H1 (cell line): ENCODE measurements at regions not wholly inside any gene's neighbourhood (a gene's known extent, or its start where the extent isn't known, plus 50 kb on each side); places are given as distances from the start of the nearest gene placed in this dataset.

Experiments
- CTCF ChIA-PET: fragments of 300-600 bp; sonication (Branson Sonifier 250); formaldehyde crosslinking; loops from one replicate; lab custom pipeline; 2021; ENCODE audit not compliant: partially characterized antibody; lab: Charles Lee
- POLR2A ChIA-PET: fragments of 300-600 bp; sonication (Branson Sonifier 250); formaldehyde crosslinking; loops from one replicate; lab custom pipeline; 2021; ENCODE audit warnings: inconsistent platforms; ENCODE audit not compliant: partially characterized antibody; lab: Charles Lee
- DNase-seq, 2 experiments: peaks; one replicate each; pipeline versions ENCODE4 v3.0.0 to v3.0.0-alpha.2; 2010 to 2022; ENCODE audit warnings: low spot score in 2 of 2, low read depth in 1 of 2, mixed read lengths in 1 of 2
- FAIRE-seq: peaks from 2 replicates; lab custom pipeline; 2011; peaks lifted over from hg19 to GRCh38; lab: Jason Lieb, UNC
- H2AFZ ChIP-seq: 2 replicates; pipeline ENCODE4 v1.8.1; 2012; ENCODE audit warnings: low read length, inconsistent platforms
- H2AK5ac ChIP-seq: 2 replicates; pipeline ENCODE4 v1.6.1; 2013; ENCODE audit warnings: low read depth, low read length
- H2BK120ac ChIP-seq: replicated peaks from 2 replicates; pipeline ENCODE3; 2013; ENCODE audit warnings: low read depth, low read length, inconsistent platforms
- H2BK12ac ChIP-seq: 2 replicates; pipeline ENCODE4 v1.6.1; 2013; ENCODE audit warnings: low read depth, low read length
- H2BK15ac ChIP-seq: 2 replicates; pipeline ENCODE4 v1.6.1; 2013; ENCODE audit warnings: low read length
- H2BK20ac ChIP-seq: 2 replicates; pipeline ENCODE4 v1.6.1; 2013; ENCODE audit warnings: low read length
- H2BK5ac ChIP-seq: 2 replicates; pipeline ENCODE4 v1.6.1; 2013; ENCODE audit warnings: low read depth, low read length
- H3K14ac ChIP-seq: 2 replicates; pipeline ENCODE4 v1.6.1; 2013; ENCODE audit warnings: inconsistent platforms; ENCODE audit not compliant: insufficient read length
- H3K18ac ChIP-seq: 2 replicates; pipeline ENCODE4 v1.6.1; 2013; ENCODE audit warnings: low read length; ENCODE audit errors: extremely low read depth
- H3K23ac ChIP-seq: 2 replicates; pipeline ENCODE4 v1.6.1; 2013; ENCODE audit warnings: inconsistent platforms; ENCODE audit not compliant: insufficient read length
- H3K23me2 ChIP-seq: 2 replicates; pipeline ENCODE4 v1.6.1; 2013; ENCODE audit warnings: low read depth, low read length
- H3K27ac ChIP-seq: 2 replicates; pipeline ENCODE4 v1.6.1; 2011; ENCODE audit warnings: low read depth, low read length, inconsistent platforms
- H3K27me3 ChIP-seq, 4 experiments: replicated peaks in 1 of 4; 1 replicate in 1 of 4; 2 replicates in 3 of 4; pipeline versions ENCODE4 v1.6.1 to v1.8.1; 2011 to 2013; ENCODE audit warnings: low read length in 3 of 4, mild to moderate bottlenecking in 3 of 4, inconsistent platforms in 2 of 4, mixed read lengths in 2 of 4, moderate library complexity in 1 of 4; ENCODE audit not compliant: control insufficient read depth in 3 of 4, insufficient read depth in 3 of 4; ENCODE audit errors: extremely low read depth in 1 of 4
- H3K36me3 ChIP-seq, 4 experiments: 2 replicates each; pipeline versions ENCODE4 v1.6.1 to v1.8.1; 2011 to 2013; ENCODE audit warnings: mild to moderate bottlenecking in 4 of 4, low read length in 3 of 4, moderate library complexity in 2 of 4, control low read depth in 1 of 4, inconsistent platforms in 1 of 4; ENCODE audit not compliant: insufficient read depth in 4 of 4, control insufficient read depth in 2 of 4
- H3K4ac ChIP-seq: replicated peaks from 2 replicates; pipeline ENCODE3; 2013; ENCODE audit warnings: low read length, low read depth, mixed read lengths, inconsistent platforms; ENCODE audit not compliant: insufficient read length
- H3K4me1 ChIP-seq, 4 experiments: replicated peaks in 1 of 4; 1 replicate in 1 of 4; 2 replicates in 3 of 4; pipeline versions ENCODE4 v1.6.1 to v1.8.1; 2011 to 2013; ENCODE audit warnings: low read length in 3 of 4, inconsistent platforms in 2 of 4, mixed read lengths in 1 of 4; ENCODE audit not compliant: insufficient read depth in 4 of 4, control insufficient read depth in 3 of 4
- H3K4me2 ChIP-seq, 2 experiments: 2 replicates each; pipeline versions ENCODE4 v1.6.1 to v1.8.1; 2011 to 2013; ENCODE audit warnings: low read depth in 2 of 2, low read length in 2 of 2, control low read depth in 1 of 2, inconsistent platforms in 1 of 2, mild to moderate bottlenecking in 1 of 2; ENCODE audit not compliant: insufficient read depth in 1 of 2
- H3K4me3 ChIP-seq, 4 experiments: fragments of 200-600, 300-600 bp in 1 of 4; sonication (generic), shearing (Covaris generic), sonication (Bioruptor Twin) in 1 of 4; 2 replicates each; pipeline versions ENCODE4 v1.5.1 to v1.8.1; 2011 to 2016; ENCODE audit warnings: low read length in 4 of 4, low read depth in 3 of 4, control low read depth in 2 of 4, inconsistent platforms in 2 of 4, mild to moderate bottlenecking in 2 of 4, mixed read lengths in 1 of 4, moderate library complexity in 1 of 4; ENCODE audit not compliant: insufficient read depth in 2 of 4; ENCODE audit errors: extremely low read depth in 1 of 4
- H3K56ac ChIP-seq: replicated peaks from 2 replicates; pipeline ENCODE3; 2013; ENCODE audit warnings: low read depth, mild to moderate bottlenecking, mixed read lengths, low read length, inconsistent platforms; ENCODE audit not compliant: insufficient read length
- H3K79me1 ChIP-seq: 2 replicates; pipeline ENCODE4 v1.6.1; 2013; ENCODE audit warnings: low read depth, low read length, control low read depth
- H3K79me2 ChIP-seq, 2 experiments: 2 replicates each; pipeline versions ENCODE4 v1.6.1 to v1.8.1; 2012 to 2013; ENCODE audit warnings: low read length in 2 of 2, mild to moderate bottlenecking in 2 of 2, inconsistent platforms in 1 of 2; ENCODE audit not compliant: insufficient read depth in 2 of 2, control insufficient read depth in 1 of 2
- H3K9ac ChIP-seq, 4 experiments: replicated peaks in 1 of 4; 1 replicate in 1 of 4; 2 replicates in 3 of 4; pipeline versions ENCODE4 v1.6.1 to v1.8.1; 2011 to 2013; ENCODE audit warnings: low read depth in 3 of 4, low read length in 3 of 4, control low read depth in 2 of 4, mild to moderate bottlenecking in 2 of 4, moderate library complexity in 2 of 4, inconsistent platforms in 1 of 4; ENCODE audit errors: extremely low read depth in 1 of 4
- H3K9me3 ChIP-seq, 2 experiments: 2 replicates each; pipeline versions ENCODE4 v1.6.1 to v1.8.1; 2012 to 2013; ENCODE audit warnings: mild to moderate bottlenecking in 2 of 2, moderate library complexity in 2 of 2, control low read depth in 1 of 2, inconsistent platforms in 1 of 2, low read depth in 1 of 2, low read length in 1 of 2, mixed read lengths in 1 of 2; ENCODE audit not compliant: insufficient read depth in 2 of 2
- H4K20me1 ChIP-seq, 2 experiments: replicated peaks in 1 of 2; 2 replicates each; pipeline versions ENCODE3 to v1.8.1; 2011 to 2013; ENCODE audit warnings: inconsistent platforms in 2 of 2, low read length in 2 of 2, mild to moderate bottlenecking in 1 of 2; ENCODE audit not compliant: insufficient read depth in 2 of 2, control insufficient read depth in 1 of 2
- H4K5ac ChIP-seq: 2 replicates; pipeline ENCODE4 v1.6.1; 2013; ENCODE audit warnings: low read length, low read depth, mixed read lengths, inconsistent platforms; ENCODE audit not compliant: insufficient read length
- H4K8ac ChIP-seq: 2 replicates; pipeline ENCODE4 v1.8.0; 2013; ENCODE audit warnings: mild to moderate bottlenecking, moderate library complexity, low read length, inconsistent platforms; ENCODE audit not compliant: insufficient read depth; ENCODE audit errors: extremely low read depth
- H4K91ac ChIP-seq: replicated peaks from 2 replicates; pipeline ENCODE3; 2013; ENCODE audit warnings: low read length, mixed read lengths, inconsistent platforms; ENCODE audit not compliant: insufficient read length
- BACH1 ChIP-seq: IDR thresholded peaks from 2 replicates; pipeline ENCODE4 v1.6.1; 2012; ENCODE audit warnings: low read length, improper control_type of control experiment
- BRCA1 ChIP-seq: IDR thresholded peaks from 2 replicates; pipeline ENCODE4 v1.6.1; 2012; ENCODE audit warnings: low read depth, low read length, improper control_type of control experiment
- CBX8 ChIP-seq: fragments of 300-800, 300-1000 bp; sonication (generic); IDR thresholded peaks from 2 replicates; pipeline ENCODE4 v1.7.1; 2016; ENCODE audit warnings: low read depth, low read length, borderline replicate concordance
- CEBPB ChIP-seq: IDR thresholded peaks from 2 replicates; pipeline ENCODE4 v1.6.1; 2012; ENCODE audit warnings: low read depth, low read length
- E2F6 ChIP-seq: IDR thresholded peaks from 2 replicates; pipeline ENCODE4 v1.6.1; 2012; ENCODE audit warnings: inconsistent platforms
- EGR1 ChIP-seq: IDR thresholded peaks from 2 replicates; pipeline ENCODE4 v1.6.1; 2011; ENCODE audit warnings: low read depth, low read length, borderline replicate concordance
- FOSL1 ChIP-seq: IDR thresholded peaks from 2 replicates; pipeline ENCODE4 v1.6.1; 2011; ENCODE audit warnings: mild to moderate bottlenecking, low read depth, low read length, moderate library complexity; ENCODE audit not compliant: insufficient read depth
- GABPA ChIP-seq: IDR thresholded peaks from 2 replicates; pipeline ENCODE4 v1.6.1; 2011; ENCODE audit warnings: mild to moderate bottlenecking, low read length, moderate library complexity, borderline replicate concordance; ENCODE audit not compliant: insufficient read depth
- MAX ChIP-seq: IDR thresholded peaks from 2 replicates; pipeline ENCODE4 v1.6.1; 2012; ENCODE audit warnings: inconsistent platforms
- NANOG ChIP-seq: IDR thresholded peaks from 2 replicates; pipeline ENCODE4 v1.6.1; 2011; ENCODE audit warnings: low read length, low read depth, mild to moderate bottlenecking, inconsistent platforms; ENCODE audit not compliant: insufficient read depth, poor library complexity, severe bottlenecking
- POLR2A ChIP-seq, 2 experiments: IDR thresholded peaks; 1 replicate in 1 of 2; 2 replicates in 1 of 2; pipeline ENCODE4 v1.6.1; 2011; ENCODE audit warnings: low read depth in 2 of 2, low read length in 2 of 2, mild to moderate bottlenecking in 2 of 2; ENCODE audit errors: control extremely low read depth in 1 of 2
- RXRA ChIP-seq: IDR thresholded peaks from 2 replicates; pipeline ENCODE4 v1.6.1; 2011; ENCODE audit warnings: low read depth, mild to moderate bottlenecking, low read length, moderate library complexity; ENCODE audit not compliant: insufficient read depth
- SP1 ChIP-seq: IDR thresholded peaks from 2 replicates; pipeline ENCODE4 v1.6.1; 2011; ENCODE audit warnings: low read depth, low read length
- SP4 ChIP-seq: IDR thresholded peaks from 2 replicates; pipeline ENCODE4 v1.6.1; 2012; ENCODE audit warnings: low read length, inconsistent platforms
- SUZ12 ChIP-seq: fragments of 200-600 bp; sonication (generic); IDR thresholded peaks from 2 replicates; pipeline ENCODE4 v1.6.1; 2012; ENCODE audit warnings: mild to moderate bottlenecking, inconsistent platforms, low read length, moderate library complexity, mixed read lengths
- TAF1 ChIP-seq: IDR thresholded peaks from 2 replicates; pipeline ENCODE4 v1.6.1; 2011; ENCODE audit warnings: mild to moderate bottlenecking, low read depth, low read length
- WGBS, 2 experiments: shearing (Covaris generic) in 1 of 2; methylation state at CpG; one replicate each; pipeline versions ENCODE4 v1.1.6 to v1.1.7; 2013 to 2015; ENCODE audit warnings: low lambda C conversion rate in 2 of 2, mixed read lengths in 2 of 2, inconsistent platforms in 1 of 2, low coverage in 1 of 2, missing lambda C conversion rate in 1 of 2; ENCODE audit not compliant: insufficient replicate concordance in 2 of 2, insufficient coverage in 1 of 2, insufficient read length in 1 of 2; ENCODE audit errors: extremely low coverage in 1 of 2, missing lambda C conversion rate in 1 of 2; 5-methylcytosine and 5-hydroxymethylcytosine counted together

- no peaks in the 10 kb centered on the region for H3K79me2 ChIP-seq
- FAIRE-seq: no peak
- no peak overlapping the region for H4K91ac ChIP-seq
- WGBS, 2 experiments: 90% methylated on average over 11 of the region's 12 CpGs; no CpG with 5 or more reads in 1 of the 2 experiments
- no peaks in the 10 kb centered on the region for H3K79me1 ChIP-seq
- H2BK12ac ChIP-seq: no peak overlapping the region
- H3K36me3 ChIP-seq: no peaks in the 10 kb centered on the region
- H3K27ac ChIP-seq: no peak overlapping the region
- H3K9ac ChIP-seq: no peak overlapping the region
- H3K23me2 ChIP-seq: no peaks in the 10 kb centered on the region
- no peak for DNase-seq
- H3K4me3 ChIP-seq: no peak overlapping the region
- no peak overlapping the region for H2BK20ac ChIP-seq
- H2AFZ ChIP-seq: no peak overlapping the region
- H2BK5ac ChIP-seq: no peak overlapping the region
- H2AK5ac ChIP-seq: no peak overlapping the region
- no peak overlapping the region for H3K4ac ChIP-seq
- no peaks in the 10 kb centered on the region for H3K4me1 ChIP-seq
- H3K18ac ChIP-seq: no peak overlapping the region
- H4K8ac ChIP-seq: no peak overlapping the region
- H3K27me3 ChIP-seq: no peaks in the 10 kb centered on the region
- ChIA-PET POLR2A (no interaction called here), CTCF (no interaction called here)
- H3K4me2 ChIP-seq: no peak overlapping the region
- H3K9me3 ChIP-seq: peaks cover 0 to 7% of the 10 kb centered on the region in 2 experiments; a peak in 1 of 4 replicates
- H4K5ac ChIP-seq: no peak overlapping the region
- no peak overlapping the region for H3K56ac ChIP-seq
- no peak overlapping the region for H2BK120ac ChIP-seq
- no peak overlapping the region for H3K14ac ChIP-seq
- no peak overlapping the region for H2BK15ac ChIP-seq
- H4K20me1 ChIP-seq: no peaks in the 10 kb centered on the region
- no peak overlapping the region for H3K23ac ChIP-seq
- TF ChIP-seq BRCA1 (no peak), SP1 (no peak), TAF1 (no peak), CEBPB (no peak), EGR1 (no peak), NANOG (no peak), GABPA (no peak), CBX8 (no peak), MAX (no peak), SP4 (no peak), FOSL1 (no peak), SUZ12 (no peak), POLR2A (IDR thresholded peaks at IDR 0.05; ENCODE audit: control extremely low read depth in 1 of 2, low read depth in 2 of 2, low read length in 2 of 2) (no peak), RXRA (no peak), BACH1 (no peak), E2F6 (no peak)
Observed at GRCh38 chr16:86639354-86639753, 61.0 kb downstream of the FOXL1 start.
